Stimulated activated CD4-positive, alpha-beta T cell treated with anti-CD3 and anti-CD28 coated beads, Interleukin-2, amount 100 ng/mL, for 48 hours (primary cell): ENCODE measurements at regions not wholly inside any gene's neighbourhood (a gene's known extent, or its start where the extent isn't known, plus 50 kb on each side); places are given as distances from the start of the nearest gene placed in this dataset.
"Not testable (repeated sequence)": the region's sequence is repeated elsewhere in the genome, so short reads cannot be mapped to it uniquely, and the experiment has no call there.

Experiments
- DNase-seq, 2 donors: peaks; one replicate each; pipeline ENCODE4 v3.0.0-alpha.2; 2020

DNA sequence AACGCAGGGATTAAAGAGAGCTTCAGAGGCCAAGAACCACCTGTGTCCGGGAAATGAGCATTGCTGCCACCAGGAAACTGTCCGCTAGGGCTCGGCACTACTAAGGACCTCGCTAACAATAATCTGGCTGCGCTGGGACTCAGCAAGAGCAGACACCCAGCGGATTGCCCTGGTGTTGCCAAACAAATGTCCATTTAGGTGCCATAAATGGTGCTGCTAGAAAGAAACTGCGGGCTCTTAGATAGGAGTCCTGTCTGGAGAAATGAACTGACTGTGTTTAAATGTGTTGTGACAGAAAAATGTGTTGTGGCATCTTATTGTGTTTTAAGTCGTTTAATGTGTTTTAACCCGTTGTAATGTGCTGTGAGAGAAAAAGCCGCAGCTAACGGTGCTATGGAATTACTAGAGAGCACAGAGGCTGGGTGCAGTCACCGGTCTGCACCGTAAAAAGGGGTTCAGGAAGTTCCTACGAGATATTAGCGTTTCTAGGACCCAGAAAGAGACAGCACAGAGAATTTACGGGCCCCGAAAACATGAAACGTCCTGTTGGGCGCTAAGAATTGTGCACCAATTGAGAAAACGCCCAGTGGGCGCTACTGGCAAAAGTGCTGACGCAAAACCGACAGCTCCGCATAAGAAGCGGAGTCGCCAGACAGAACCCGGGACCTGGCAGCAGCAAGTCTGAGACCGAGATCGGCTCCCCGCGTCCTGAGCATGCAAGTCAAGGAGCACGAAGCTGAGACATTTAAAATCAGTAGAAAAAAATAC lies 90.6 kb downstream of the ANXA2R start:
- peak; percentile 38 to 41 for DNase-seq

DNA sequence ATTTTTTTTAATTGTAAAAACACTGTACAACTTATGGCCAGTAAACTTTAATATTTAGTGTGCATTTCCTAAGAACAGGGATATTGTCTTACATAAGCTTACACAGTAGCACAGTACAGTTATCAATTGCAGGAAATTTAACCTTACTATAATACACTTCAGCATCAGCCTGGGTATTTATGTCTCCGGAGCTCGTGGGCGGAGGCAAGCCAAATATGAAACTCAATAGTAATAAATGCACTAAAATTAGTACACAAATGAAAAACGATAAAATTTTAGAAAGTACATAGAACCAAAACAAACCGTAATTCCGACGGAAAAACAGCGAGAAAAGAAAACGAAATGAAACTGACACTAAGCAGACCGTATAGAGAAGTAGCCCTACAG lies 91.2 kb downstream of the ANXA2R start:
- DNase-seq, result peak in 1 of 2 donors; percentile 8

DNA sequence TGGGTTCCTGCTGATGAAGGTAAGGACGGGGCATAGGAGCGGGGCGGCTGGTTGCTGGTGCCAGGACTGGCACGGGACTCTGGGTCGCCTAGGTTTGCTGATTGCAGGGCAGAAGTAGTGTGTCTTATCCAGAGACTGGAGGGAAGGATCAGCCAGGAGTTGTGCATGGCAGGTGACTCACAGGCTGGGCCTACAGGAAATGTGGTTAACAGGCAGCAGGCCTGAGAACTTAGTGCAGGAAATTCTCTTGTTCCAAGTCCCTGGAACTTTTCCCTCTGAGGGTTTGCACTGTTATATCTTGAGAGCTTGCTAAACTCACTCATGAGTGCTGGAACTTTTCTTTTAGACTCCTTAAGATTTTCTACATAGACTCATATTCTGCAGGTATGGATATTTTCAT lies 95.1 kb downstream of the ANXA2R start:
- DNase-seq, result no peak

DNA sequence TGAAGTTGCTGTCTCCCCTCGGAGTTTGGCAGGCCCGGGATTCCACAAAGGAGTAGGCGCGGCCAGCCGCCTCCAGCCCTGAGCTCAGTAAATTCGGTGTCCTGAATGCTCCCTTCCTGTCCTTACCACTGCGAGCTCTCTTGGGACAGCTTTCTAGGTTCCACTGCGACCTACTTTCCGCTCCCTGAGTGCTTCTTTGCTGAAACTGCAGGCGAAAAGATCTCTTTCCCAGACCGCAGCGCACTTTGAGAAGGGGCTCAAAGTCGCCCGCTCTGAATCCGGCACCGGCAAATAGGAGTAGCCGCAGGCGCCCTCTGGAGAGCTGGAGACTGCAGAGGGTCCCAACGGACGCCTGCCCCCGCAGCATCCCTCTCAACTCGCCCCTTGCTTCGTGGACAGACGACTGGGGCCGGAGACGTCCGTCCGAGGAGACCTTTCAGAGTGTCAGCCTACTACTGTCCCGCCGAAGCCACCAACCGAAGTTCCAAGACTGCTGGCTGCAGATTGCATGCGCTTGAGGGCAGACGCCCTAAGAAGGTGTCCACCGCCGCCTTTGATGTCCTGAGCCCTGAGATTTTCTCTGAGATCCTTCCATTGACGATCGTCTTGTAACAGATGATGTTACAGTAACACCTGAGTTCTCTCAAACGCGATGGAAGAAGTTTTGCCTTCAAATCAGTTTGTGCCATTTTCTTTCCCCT lies 96.0 kb downstream of the ANXA2R start:
- DNase-seq, result no peak

DNA sequence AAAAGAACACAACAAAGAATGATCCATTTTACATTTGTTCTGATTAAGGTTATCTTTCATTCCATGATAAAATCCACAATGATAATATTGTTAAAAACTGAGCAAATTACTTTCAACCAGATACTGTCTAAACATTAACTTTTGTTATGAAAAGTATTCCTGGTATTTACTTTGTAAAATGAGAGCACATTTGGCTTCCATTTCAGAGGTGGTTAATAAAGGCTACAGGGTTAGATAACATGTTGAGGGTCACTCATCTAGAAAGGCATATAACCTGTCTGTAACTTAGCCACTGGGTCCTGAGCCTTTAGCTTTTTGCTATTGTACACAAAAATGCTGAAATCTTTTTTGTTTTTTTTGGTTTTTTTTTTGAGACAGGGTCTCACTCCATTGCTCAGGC lies 99.3 kb downstream of the ANXA2R start:
- DNase-seq, result no peak

DNA sequence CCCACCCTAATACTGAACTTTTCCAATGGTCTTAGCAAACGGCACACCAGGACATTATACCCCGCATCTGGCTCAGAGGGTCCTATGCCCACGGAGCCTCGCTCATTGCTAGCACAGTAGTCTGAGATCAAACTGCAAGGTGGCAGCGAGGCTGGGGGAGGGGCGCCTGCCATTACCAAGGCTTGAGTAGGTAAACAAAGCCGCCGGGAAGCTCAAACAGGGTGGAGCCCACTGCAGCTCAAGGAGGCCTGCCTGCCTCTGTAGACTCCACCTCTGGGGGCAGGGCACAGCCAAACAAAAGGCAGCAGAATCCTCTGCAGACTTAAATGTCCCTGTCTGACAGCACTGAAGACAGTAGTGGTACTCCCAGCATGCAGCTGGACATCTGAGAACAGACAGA lies 108.1 kb downstream of the ANXA2R start:
- not testable (repeated sequence) for DNase-seq

DNA sequence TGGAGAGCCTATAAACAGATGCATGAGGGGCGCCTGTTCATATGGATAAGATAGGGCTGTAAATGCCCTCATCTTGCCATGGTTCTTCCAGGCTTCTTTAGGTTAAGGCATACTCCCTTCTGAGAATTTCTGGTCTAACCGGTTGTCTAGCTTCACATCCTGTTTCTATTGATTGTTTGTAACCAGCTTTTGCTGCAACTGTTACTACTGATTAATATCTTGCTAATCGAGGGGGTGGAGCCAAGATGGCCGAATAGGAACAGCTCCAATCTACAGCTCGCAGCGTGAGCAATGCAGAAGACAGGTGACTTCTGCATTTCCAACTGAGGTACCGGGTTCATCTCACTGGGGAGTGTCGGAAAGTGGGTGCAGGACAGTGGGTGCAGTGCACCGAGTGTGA lies 108.7 kb downstream of the ANXA2R start:
- not testable (repeated sequence) for DNase-seq

DNA sequence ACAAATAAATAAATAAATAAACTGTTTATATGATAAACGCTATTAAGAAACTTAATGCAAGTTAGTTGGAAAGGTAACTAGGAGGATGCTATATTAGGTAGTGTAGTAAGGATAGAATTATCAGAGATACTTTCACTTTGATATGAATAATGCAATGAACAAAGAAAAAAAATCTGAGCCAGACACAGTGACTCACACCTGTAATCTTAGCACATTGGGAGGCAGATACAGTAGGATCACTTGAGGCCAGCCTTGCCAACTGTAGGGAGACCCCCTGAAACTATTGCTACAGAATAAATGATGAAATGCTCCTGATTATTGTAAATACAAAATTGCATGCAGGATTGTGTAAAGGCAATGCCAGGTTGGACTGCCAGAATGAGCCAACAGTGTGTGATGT lies 109.2 kb downstream of the ANXA2R start:
- DNase-seq, result no peak

DNA sequence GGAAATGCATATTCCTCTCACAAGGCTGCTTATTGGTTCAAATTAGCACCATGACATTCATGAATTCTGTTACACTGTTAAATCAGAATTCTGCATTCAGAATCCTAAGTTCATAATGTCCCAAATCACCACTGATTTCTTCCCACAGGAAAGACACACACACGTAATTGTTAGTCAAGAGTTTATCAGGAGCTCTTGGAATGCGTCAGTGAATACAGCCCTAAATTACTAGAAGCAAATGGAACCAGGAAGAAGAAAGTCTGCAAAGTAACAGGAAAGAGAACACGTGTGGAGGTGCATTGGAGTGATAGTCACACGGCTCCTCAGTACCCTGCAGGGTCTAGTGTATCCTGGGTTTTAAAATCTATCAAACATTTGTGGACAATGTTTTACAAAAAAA lies 110.2 kb downstream of the ANXA2R start:
- no peak for DNase-seq

DNA sequence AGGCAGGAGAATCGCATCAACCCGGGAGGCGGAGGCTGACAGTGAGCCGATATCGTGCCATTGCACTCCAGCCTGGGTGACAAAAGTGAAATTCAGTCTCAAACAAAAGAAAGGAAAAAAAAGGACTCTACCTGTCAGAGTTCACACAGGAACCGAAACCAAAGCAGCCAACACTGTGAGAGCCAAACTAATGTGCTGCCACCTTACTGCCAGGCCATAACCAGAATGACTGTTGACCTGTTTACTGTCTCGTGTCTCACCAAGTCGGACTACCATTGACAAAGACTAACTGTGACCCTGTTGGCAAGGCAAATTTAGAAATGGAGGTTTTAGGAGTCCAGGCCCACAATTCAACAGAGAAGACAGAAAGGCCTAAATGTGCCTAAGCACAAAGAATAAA lies 112.4 kb downstream of the ANXA2R start:
- DNase-seq, result no peak

DNA sequence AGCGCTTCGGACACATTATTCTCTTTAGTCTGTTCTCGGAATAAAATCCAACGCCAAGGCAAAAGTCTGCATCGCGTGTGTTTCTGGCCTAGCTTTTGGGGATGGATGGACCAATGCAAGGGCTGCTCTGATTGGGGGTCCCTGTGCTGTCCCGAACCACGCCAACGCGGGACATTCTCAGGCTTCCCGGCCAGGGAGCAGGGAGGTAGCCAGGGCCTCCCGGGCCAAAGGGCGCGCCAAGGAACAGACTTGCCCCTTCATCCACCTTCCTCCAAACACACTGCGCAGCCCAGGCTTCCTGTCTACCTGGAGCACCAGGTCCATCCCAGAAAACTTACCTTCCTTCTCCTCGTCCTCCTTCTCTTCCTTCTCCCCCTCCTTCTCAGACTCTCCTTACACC lies 113.0 kb upstream of the SELENOP start:
- DNase-seq, result no peak

DNA sequence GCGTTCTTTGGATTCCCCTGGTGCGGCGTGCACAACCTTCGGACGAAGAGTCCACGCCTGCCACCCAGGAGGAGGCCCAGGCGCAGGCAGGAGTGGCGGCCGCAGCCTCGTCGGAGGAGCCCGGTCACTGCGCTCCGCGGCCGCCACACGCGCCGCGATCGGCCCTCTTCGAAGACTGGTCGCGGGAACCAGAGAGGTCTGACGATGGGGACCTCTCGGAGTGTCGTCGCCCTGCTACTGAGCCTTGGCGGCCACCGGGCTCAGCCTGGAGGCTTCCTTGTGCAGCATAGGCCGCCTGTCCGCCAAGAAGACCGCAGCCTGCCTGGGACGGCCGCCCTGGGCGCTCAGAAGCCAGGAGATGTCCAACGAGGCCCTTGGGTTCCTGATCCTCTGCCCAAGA lies 112.5 kb upstream of the SELENOP start:
- no peak for DNase-seq

DNA sequence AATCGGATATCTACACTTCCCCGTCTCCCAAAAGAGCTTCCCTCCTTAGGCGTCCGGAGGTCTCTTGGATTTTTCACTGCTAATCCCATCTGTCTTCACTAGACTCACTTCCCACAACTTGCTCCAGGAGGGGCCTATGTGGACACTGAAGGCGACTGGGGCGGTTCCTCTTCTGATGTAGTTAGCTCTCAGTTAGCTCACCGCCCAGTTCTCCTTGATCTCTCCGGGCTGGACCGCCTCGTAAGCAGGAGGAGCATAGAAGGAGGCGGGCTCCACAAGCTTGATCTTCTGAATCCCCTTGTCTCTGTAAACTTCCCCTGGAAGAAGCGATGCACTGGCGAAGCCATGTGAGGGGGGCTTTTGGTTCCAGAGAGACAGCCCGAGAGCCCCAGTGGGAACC lies 112.0 kb upstream of the SELENOP start:
- DNase-seq, result no peak

DNA sequence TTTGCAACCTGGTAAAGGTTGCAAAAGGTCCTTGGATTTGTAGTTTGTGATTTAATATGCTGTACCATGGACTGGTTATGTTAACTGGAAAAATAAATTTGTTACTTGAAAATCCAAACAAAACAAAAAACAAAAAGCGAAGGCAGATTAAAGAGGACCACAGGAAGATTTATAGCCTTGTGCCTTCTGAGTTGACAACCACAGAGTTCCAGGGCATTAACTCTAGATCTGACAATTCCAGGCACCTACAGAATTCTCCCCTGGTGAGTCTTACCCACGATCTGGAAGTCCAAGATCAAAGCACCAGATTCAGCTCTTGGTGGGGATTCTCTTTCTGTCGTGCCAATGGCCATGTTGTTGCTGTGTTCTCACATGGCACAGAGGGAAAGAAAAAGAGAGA lies 107.9 kb upstream of the SELENOP start:
- no peak for DNase-seq

DNA sequence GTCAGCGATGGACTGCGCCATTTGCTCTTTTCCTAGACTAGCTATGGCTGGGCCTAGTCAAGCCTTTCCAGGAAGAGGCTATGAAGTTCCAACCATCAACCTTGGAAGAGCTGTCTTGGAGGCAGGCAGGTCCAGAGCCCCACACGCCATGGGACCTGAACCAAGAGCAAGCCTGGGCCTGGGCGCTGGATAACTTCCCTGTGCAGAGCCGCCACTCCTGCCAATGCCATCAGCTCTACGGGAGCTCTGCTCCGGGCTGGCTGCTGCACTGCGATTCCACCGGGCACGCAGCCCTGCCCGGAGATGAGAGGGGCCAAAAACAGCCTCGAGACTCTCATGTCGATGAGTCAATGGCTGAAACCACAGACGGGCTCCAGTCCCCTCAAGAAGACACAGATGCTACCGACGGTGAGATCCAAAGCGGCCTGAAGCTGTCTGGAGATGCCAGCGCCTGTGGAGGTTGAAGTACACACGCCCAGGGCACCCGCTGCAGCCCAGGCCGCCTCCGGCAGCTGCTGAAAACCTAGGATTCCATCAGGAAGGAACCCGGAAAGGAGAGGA lies 103.7 kb upstream of the SELENOP start:
- DNase-seq, result no peak

DNA sequence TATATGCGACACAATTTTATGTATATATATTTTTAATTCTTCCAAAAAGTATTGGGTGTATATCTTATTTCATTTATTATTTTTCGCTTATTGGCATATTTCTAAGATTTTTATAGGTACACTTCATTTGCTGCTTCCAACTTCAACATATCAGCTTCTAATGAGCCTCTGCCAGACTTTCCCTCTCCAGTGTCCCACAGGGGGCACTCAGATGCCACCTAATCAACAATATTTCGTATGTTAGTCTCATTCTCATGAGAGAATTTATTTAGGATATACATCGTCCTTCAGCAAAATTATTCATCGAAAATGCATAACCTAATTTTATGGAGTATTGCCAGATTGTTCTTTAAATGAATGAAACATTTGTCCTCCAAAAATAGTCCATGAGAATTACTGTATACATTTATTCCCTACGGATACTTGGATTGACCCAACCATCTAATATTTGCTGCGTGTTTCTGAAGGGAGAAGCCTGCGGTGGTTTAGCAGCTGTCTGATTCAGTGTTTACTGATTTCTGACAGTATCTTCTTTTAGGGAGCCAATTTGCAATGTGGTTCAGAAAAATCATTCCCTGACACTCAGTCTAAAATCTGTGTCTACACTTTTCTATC lies 100.6 kb upstream of the SELENOP start:
- DNase-seq, result peak; percentile 7 to 8

DNA sequence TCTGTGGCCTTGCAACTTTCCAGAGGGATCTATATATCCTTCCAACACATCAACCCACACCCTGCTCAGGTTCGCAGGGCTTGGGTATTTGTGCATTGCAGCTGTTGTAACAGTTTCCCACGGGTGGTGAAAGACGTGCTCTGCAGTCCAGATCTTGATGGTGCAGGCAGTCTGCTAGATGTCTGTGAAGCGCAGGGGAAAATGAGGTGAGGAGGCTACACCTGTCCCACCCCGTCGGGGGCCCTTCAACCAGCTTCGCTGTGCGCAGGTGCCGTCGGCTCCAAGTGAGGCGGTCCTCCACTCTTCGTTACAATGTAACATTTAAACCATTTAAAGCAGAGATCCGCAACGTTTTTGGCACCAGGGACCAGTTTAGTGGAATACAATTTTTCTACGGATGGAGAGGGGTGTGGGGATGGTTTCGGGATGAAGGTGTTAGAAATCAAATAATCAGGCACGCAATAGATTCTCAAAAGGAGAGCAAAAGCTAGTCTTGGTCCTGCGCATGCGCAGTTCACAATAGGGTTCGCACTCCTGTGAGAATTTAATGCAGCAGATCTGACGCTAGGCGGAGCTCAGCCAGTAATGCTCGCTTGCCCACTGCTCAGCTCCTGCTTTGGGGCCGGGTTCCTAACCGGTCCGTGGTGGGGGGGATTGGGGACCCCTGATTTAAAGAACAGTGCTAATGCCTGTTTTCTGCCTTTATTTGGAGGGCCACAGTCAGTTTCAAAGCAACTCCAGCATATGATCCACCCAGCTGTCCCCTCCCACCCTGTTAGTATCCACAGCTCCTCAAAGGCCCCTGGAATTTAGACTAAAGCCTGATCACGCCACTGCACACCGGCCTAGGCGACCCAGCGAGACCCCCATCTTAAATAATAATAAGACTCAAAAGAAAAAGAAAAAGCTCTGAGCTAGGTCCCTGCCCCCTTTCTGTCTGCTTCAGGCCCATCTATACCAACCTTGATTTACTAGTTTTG lies 97.1 kb upstream of the SELENOP start:
- peak; percentile 82 to 85 for DNase-seq

DNA sequence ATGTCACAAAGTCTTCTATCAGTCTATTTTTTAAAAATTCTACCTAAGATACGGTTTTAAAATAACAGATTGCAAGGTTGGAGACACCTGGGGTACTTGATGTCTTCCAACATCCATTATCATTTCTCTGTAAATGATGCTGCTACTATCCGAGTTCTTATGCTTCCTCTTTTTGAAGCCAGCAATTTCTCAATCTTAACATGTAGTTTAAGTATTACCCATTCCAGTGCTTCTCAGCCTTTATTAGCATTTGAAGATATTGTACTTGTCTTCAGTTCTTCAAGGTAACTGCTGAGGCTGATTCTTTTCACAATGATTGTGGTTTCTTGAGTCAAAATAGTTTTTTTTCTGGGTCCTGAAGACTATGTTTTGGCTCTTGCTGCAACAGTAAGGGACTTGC lies 96.4 kb upstream of the SELENOP start:
- no peak for DNase-seq

DNA sequence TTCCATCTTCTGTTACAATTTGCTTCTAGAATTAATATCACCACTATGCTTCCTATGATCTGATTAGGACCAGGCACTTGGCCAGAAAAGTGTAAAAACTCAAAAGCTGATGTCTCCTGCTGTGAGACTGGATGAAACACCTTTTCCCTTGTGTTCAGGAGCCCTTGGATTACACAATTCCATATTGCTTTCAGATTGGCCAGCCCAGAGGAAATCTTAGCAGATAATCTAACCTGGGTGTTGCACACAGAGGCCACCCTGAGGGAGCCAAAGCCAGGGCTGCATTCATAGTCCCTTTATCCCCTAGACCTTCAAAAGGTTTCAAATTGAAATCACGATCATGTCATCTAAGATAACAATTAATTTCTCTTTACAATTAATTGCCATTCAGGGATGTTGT lies 94.1 kb upstream of the SELENOP start:
- DNase-seq, result no peak

DNA sequence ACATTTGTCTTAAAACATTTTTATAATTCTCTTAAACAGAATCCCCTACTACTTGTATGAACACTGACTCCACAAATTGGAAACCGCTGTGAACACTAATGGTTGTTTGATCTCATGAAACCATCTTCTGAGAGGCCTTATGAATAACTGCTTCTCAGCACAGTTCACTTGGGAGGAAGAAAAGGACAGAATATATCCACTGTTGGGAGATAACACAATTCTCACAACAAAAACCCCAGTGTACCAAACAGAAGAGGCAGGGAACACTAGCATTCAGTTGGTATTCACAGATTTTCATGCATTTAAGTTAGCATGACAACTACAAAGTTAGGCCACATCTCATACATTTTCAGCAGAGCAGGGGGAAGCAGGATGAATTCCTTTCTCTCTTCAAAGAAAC lies 89.0 kb upstream of the SELENOP start:
- DNase-seq, result no peak

DNA sequence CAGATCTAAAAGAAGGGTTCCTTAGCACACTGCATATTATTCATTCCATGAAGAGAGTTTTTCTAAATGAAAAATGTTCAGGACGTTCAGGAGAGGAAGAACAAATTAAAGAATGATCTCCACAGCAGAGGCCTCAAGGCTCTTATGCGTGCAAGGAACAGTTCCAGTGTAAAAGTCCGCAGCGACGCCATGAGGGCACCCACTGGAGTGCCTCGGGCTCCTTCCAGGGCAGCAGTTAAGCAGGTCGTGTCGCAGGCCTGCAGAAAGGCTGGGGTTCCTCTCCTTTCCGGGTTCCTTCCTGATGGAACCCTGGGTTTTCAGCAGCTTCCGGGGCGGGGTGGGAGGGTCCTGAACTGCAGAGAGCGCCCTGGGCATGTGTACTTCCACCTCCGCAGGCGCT lies 87.1 kb upstream of the SELENOP start:
- DNase-seq, result no peak

DNA sequence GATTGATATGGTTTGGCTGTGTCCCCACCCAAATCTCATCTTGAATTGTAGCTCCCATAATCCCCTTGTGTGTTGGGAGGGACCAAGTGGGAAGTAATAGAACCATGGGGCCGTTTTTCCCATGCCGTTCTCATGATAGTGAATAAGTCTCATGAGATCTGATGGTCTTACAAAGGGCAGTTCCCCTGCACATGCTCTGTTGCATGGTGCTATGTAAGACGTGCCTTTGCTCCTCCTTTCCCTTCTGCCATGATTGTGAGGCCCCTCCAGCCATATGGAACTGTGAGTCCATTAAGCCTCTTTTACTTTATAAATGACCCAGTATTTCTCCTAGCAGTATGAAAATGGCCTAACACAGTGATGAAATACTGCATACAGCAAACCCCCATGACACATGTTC lies 84.8 kb upstream of the SELENOP start:
- no peak for DNase-seq

DNA sequence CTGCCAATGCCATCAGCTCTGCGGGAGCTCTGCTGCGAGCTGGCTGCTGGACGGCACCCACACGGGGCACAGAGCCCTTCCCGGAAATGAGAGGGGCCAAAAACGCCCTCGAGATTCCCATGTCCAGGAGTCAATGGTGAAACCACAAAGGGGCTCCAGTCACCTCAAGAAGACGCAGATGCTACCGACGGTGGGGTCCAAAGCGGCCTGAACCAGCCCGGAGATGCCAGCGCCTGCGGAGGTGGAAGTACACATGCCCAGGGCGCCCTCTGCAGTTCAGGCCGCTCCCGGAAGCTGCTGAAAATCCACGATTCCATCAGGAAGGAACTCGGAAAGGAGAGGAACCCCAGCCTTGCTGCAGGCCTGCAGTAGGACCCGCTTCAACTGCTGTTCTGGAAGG lies 82.4 kb upstream of the SELENOP start:
- no peak for DNase-seq
